Large intestine (tissue), 3 donors: ENCODE measurements at regions not wholly inside any gene's neighbourhood (a gene's known extent, or its start where the extent isn't known, plus 50 kb on each side); places are given as distances from the start of the nearest gene placed in this dataset.
A peak's percentile ranks its signal among the peaks of the same experiment; 100 is the strongest.

Experiments
- DNase-seq, 2 donors: peaks; one replicate each; pipeline versions ENCODE4 v3.0.0 to v3.0.0-alpha.2; 2013
- H3K27ac ChIP-seq: one replicate; pipeline ENCODE4 v1.5.1; 2013; ENCODE audit warnings: low read length
- H3K27me3 ChIP-seq: 2 replicates; pipeline ENCODE4 v1.6.1; 2013; ENCODE audit warnings: low read length; ENCODE audit not compliant: control insufficient read depth, insufficient read depth
- H3K36me3 ChIP-seq: 2 replicates; pipeline ENCODE4 v1.6.1; 2013; ENCODE audit warnings: low read length; ENCODE audit not compliant: control insufficient read depth, insufficient read depth
- H3K4me1 ChIP-seq: one replicate; pipeline ENCODE4 v1.6.1; 2013; ENCODE audit warnings: low read length; ENCODE audit not compliant: control insufficient read depth, insufficient read depth
- H3K4me3 ChIP-seq: one replicate; pipeline ENCODE4 v1.5.1; 2013; ENCODE audit warnings: low read length
- H3K9me3 ChIP-seq: one replicate; pipeline ENCODE4 v1.6.1; 2013; ENCODE audit warnings: mild to moderate bottlenecking, low read depth, low read length, moderate library complexity; ENCODE audit not compliant: control insufficient read depth
- WGBS: methylation state at CpG from one replicate; pipeline ENCODE4 v1.1.5; 2013; ENCODE audit warnings: low lambda C conversion rate; ENCODE audit not compliant: insufficient coverage; 5-methylcytosine and 5-hydroxymethylcytosine counted together

DNA sequence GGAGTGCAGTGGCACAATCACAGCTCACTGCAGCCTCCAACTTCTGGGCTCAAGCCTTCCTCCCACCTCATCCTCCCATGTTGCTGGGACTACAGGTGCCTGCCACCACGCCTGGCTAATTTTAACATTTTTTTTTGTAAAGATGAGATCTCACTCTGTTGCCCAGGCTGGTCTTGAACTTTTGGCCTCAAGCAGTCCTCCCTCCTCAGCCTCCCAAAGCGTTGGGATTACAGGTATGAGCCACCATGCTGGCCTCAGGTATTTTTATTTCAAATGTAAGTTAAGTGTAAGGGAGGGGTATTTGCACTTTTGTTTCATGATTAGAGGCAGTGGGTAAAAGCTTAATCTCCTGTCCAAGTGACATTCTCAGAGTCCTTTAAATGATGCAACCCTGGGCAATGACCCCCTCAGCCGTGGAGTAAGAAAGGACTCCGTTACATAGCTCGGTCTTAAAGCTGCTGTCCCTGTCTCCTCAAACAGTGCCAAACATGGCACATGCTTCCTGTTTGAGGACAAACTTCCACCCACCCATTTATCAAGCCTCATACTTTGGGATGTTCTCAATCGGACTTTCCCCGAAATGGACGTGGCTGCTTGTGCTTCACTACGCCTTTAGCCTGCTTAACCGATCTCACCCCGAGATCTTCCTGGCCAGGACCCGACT lies 296.1 kb downstream of the BAMBI start:
- Histone ChIP-seq H3K27ac (no peak overlapping the region), H3K36me3 (no peaks in the 10 kb centered on the region), H3K4me1 (no peaks in the 10 kb centered on the region), H3K4me3 (no peak overlapping the region), H3K27me3 (no peaks in the 10 kb centered on the region), H3K9me3 (no peaks in the 10 kb centered on the region)
- DNase-seq, result no peak
- WGBS, result 91% methylated on average over 4 of the region's 12 CpGs

DNA sequence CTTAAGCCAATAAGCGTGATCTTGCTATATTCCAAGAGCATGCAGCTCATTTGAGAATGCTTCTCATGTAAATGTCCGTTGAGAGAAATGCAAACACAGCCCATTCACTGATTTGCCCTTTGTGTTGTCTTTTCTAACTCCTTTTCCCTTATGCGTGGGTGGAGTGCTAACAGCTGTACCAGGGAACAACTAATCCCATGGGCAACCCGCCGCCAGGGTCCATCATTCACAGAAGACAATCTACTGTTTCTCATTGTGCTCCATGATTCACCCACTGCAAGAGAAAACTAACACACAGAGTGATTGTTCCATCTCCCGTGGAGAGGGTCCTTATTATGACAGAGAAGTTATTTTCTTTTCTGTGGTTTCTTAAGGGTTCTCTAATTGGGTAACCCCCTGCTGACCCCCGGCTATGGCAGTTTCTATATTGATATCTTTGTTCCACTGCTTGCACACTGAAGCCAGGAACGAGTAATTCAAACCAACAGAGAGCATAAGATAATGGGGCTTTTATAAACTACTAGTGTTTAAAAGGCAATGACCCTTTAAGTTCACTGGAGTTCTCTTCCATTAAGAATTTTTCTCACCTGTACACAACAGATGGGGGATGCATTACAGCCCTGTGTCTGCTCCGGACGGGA lies 298.7 kb downstream of the BAMBI start:
- H3K27me3 ChIP-seq, result no peaks in the 10 kb centered on the region
- no peaks in the 10 kb centered on the region for H3K9me3 ChIP-seq
- H3K4me1 ChIP-seq, result no peaks in the 10 kb centered on the region
- no peak overlapping the region for H3K4me3 ChIP-seq
- no peak for DNase-seq
- no CpG with 5 or more reads among the region's 10 CpGs for WGBS
- H3K36me3 ChIP-seq, result no peaks in the 10 kb centered on the region
- no peak overlapping the region for H3K27ac ChIP-seq

DNA sequence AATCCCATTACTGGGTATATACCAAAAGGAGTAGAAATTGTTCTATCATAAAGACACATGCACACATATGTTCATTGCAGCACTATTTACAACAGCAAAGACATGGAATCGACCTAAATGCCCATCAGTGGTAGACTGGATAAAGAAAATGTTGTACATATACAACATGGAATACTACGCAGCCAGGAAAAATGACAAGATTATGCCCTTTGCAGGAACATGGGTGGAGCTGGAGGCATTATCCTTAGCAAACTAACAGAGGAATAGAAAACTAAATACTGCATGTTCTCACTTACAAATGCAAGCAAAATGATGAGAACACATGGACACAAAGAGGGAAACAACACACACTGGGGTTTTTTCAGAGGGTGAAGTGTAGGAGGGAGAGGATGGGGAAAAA lies 300.2 kb downstream of the BAMBI start:
- no peak for DNase-seq
- Histone ChIP-seq H3K27me3 (no peaks in the 10 kb centered on the region), H3K4me3 (no peak overlapping the region), H3K9me3 (no peaks in the 10 kb centered on the region), H3K36me3 (no peaks in the 10 kb centered on the region), H3K27ac (no peak overlapping the region), H3K4me1 (no peaks in the 10 kb centered on the region)
- WGBS, result 33% methylated on average over 1 of the region's 2 CpGs

DNA sequence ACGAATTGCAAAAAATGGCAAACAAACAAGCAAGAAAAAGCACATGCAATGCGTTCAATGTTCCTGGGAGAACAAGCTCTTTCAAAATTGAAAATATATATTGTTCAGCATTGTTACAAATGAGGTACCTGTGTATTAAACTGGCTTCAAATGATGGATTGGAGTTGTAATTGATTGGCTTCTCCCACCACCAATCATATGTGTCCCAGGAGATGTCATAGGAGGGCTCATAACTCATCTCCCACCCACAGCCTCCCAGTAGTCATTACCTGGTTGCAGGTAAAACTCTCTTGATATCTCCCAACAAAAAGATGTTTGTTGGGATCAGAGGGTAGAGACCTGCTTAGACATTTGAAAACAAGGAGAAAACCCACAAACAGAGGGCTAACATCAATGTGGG lies 302.9 kb downstream of the BAMBI start:
- Histone ChIP-seq H3K36me3 (no peaks in the 10 kb centered on the region), H3K4me1 (no peaks in the 10 kb centered on the region), H3K9me3 (no peaks in the 10 kb centered on the region), H3K27ac (no peak overlapping the region), H3K27me3 (no peaks in the 10 kb centered on the region), H3K4me3 (no peak overlapping the region)
- 100% methylated on average over 1 of the region's 2 CpGs for WGBS
- DNase-seq, result no peak

DNA sequence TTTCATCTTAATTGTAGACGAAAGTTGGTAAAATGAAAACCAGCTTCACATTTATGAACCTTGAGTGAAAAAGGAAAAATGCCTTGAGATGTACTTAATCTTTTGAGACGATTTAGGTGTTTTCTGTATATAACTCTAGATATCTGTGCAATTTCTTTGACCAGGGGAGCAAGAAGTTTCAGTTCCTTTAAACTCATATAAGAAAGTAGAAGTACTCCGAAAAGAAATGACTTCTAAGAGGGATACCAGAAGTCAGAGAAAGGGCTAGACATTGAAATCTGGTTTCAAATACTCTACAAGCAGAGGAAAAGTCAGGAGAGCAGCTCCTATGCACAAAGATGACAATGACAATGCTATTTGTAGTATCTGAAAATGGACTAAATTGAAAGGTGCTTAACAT lies 303.7 kb downstream of the BAMBI start:
- H3K36me3 ChIP-seq, result no peaks in the 10 kb centered on the region
- 100% methylated on average over 2 of the region's 3 CpGs for WGBS

DNA sequence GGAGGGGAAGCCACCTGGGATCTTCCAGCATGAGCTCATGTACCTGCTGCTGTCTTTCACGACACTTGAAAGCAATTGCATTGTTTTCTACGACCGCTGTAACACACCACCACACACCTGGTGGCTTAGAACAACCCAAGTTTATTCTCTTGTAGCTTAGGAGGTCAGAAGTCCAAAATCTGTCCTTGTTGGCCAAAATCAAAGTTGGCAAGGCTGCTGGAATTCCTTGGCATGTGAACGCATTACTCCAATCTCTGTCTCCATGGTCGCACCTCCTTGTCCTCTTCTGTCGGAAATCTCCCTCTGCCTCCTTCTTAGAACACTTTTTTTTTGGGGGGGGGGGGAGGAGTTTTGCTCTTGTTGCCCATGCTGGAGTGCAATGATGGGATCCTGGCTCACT lies 305.7 kb downstream of the BAMBI start:
- 100% methylated on average over 1 of the region's 6 CpGs for WGBS

More for the DNA sequence above, 303.7 kb downstream of the BAMBI start:
- no peak overlapping the region for H3K4me3 ChIP-seq
- no peaks in the 10 kb centered on the region for H3K27me3 ChIP-seq
- H3K4me1 ChIP-seq, result no peaks in the 10 kb centered on the region
- H3K9me3 ChIP-seq, result no peaks in the 10 kb centered on the region
- DNase-seq, result no peak
- no peak overlapping the region for H3K27ac ChIP-seq

DNA sequence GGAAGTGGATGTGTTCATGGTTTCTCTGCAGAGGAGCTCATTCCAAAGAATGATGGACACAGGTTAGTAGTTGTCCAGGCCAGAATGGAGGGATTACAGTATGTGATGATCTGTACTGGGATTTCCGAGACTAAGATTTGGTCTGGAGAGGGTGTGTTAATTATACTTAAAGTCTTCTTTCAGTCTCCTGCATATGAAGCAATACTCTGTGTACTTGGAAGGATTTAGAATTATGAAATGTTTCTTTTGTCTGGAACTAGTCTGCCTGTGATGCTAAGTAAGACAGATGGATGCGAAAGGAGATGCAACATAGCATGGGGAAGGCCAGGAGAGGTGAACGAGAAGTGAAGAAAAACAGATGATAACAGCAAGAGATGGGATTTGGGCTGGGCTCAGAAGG lies 305.1 kb upstream of the LYZL1 start:
- 50% methylated on average over 2 of the region's 3 CpGs for WGBS
- no peaks in the 10 kb centered on the region for H3K4me1 ChIP-seq
- DNase-seq, result no peak
- H3K27me3 ChIP-seq, result no peaks in the 10 kb centered on the region
- no peaks in the 10 kb centered on the region for H3K9me3 ChIP-seq
- H3K4me3 ChIP-seq, result no peak overlapping the region
- H3K36me3 ChIP-seq, result no peaks in the 10 kb centered on the region
- no peak overlapping the region for H3K27ac ChIP-seq

More for the DNA sequence above, 305.7 kb downstream of the BAMBI start:
- no peaks in the 10 kb centered on the region for H3K36me3 ChIP-seq
- no peaks in the 10 kb centered on the region for H3K4me1 ChIP-seq
- H3K9me3 ChIP-seq, result no peaks in the 10 kb centered on the region
- H3K27ac ChIP-seq, result no peak overlapping the region
- no peak overlapping the region for H3K4me3 ChIP-seq
- no peak for DNase-seq
- H3K27me3 ChIP-seq, result no peaks in the 10 kb centered on the region

DNA sequence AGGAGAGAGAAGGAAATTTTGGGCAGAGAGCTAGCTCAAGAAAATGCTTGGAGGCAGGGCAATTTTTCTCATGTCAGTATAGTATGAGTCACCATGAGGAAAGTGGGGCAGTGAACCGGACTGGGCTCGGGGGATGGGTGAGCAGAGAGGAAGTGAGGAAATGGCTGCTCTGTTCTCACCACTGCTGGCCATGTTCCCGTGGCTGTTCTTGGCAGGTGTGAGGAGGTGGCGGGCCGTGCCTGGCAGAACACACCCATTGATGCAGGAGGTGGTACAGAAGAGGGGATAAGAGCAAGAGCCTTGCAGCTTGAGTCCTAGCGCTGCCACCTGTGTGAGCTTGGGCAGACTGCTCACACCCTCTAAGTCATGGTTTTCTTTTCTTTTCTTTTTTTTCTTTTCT lies 304.4 kb upstream of the LYZL1 start:
- no peaks in the 10 kb centered on the region for H3K4me1 ChIP-seq
- H3K27me3 ChIP-seq, result no peaks in the 10 kb centered on the region
- H3K9me3 ChIP-seq, result no peaks in the 10 kb centered on the region
- WGBS, result no CpG with 5 or more reads among the region's 6 CpGs
- no peaks in the 10 kb centered on the region for H3K36me3 ChIP-seq
- no peak overlapping the region for H3K27ac ChIP-seq
- peak; percentile 40 to 65 for DNase-seq
- no peak overlapping the region for H3K4me3 ChIP-seq

DNA sequence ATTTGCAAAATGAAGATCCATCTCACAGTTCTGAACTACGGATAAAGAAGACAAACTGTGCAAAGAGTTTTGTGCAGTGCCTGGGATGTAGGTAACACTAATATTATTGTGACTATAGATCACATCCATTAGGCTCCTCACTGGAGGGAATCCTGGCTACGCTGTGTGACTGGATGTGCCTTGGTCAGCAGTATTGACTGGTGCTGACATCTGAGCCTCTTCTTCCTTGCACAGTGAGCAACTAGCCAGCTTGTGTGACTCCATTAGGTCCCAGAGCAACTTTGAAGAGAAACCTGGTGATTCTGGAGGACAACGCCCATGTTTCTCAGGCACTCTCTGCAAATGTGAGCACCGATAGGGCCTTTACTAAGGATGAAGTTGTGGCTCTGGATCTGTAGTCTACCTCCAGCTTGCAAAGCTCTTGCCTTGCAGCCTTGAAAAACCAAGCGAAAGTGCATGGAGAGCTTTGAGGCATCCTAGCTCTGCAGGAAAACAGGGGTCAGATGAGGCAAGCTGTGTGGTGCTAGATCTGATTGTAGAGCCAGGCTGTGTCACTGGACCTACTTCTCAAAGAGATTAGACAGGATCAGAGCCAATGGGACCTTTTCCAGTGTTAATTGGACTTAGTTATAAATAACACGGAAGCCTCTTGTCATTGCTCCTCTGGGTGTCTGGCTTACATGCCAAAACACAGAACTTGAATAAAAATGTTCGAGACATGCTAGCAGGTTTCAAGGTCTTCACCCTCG lies 303.6 kb upstream of the LYZL1 start:
- H3K27ac ChIP-seq, result no peak overlapping the region
- no peak overlapping the region for H3K4me3 ChIP-seq
- H3K4me1 ChIP-seq, result no peaks in the 10 kb centered on the region
- no peaks in the 10 kb centered on the region for H3K36me3 ChIP-seq
- DNase-seq, result no peak
- no peaks in the 10 kb centered on the region for H3K27me3 ChIP-seq
- no peaks in the 10 kb centered on the region for H3K9me3 ChIP-seq
- WGBS, result no CpG with 5 or more reads among the region's 8 CpGs

DNA sequence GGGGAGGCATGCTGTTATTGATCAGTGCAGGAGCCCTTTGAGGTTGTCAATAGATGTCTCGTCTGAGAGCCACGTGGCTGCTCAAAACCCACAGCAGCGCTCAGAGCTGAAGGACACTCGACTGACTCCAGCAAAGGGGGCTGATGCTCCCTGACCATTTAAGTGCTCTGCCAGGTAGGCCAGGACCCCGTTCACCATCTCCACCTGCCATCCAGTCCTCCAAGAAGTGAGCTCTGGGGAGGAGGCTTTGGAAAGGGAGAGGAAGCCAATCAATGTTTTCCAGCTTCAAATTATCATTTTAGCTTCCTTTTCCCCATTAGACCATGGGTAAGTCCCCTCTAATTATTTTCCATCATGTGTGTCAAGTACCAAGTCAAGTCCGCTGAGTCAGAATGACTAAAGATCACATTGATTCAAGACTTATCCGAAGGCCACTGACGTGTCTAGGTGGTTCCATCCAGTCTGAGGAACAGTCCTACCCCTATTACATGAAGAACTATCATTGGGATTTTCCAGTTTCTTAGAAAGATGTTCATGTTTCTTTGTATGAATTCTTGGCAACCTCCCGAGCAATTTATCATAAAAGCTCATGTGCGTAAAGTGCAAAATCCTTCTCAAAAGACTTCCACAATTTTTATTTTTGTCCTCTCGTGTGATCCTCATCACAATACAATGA lies 302.6 kb upstream of the LYZL1 start:
- WGBS, result 85% methylated on average over 3 of the region's 11 CpGs

More for the DNA sequence above, 302.6 kb upstream of the LYZL1 start:
- no peaks in the 10 kb centered on the region for H3K4me1 ChIP-seq
- H3K9me3 ChIP-seq, result no peaks in the 10 kb centered on the region
- DNase-seq, result no peak
- H3K36me3 ChIP-seq, result no peaks in the 10 kb centered on the region
- H3K27me3 ChIP-seq, result no peaks in the 10 kb centered on the region
- no peak overlapping the region for H3K4me3 ChIP-seq
- H3K27ac ChIP-seq, result no peak overlapping the region
